Esophagus muscularis mucosa (tissue), 4 donors: ENCODE measurements at regions not wholly inside any gene's neighbourhood (a gene's known extent, or its start where the extent isn't known, plus 50 kb on each side); places are given as distances from the start of the nearest gene placed in this dataset.

Experiments
- DNase-seq: peaks from one replicate; pipeline ENCODE4 v3.0.0-alpha.2; 2017; ENCODE audit errors: extremely low spot score
- H3K27ac ChIP-seq, 4 donors: fragments of 200-600 bp; sonication (generic); replicated peaks in 1 of 4; 1 replicate in 3 of 4; 2 replicates in 1 of 4; pipeline ENCODE4 v1.5.1; 2016 to 2019; ENCODE audit warnings: mild to moderate bottlenecking in 1 of 4
- H3K27me3 ChIP-seq, 4 donors: fragments of 200-600 bp; sonication (generic); one replicate each; pipeline versions ENCODE4 v1.5.1 to v1.6.0; 2016 to 2019
- H3K36me3 ChIP-seq, 4 donors: fragments of 200-600 bp; sonication (generic); one replicate each; pipeline ENCODE4 v1.5.1; 2016 to 2019
- H3K4me1 ChIP-seq, 4 donors: fragments of 200-600 bp; sonication (generic); one replicate each; pipeline ENCODE4 v1.5.1; 2016 to 2019
- H3K4me3 ChIP-seq, 4 donors: fragments of 200-600 bp; sonication (generic); 1 replicate in 2 of 4; 2 replicates in 2 of 4; pipeline ENCODE4 v1.5.1; 2016 to 2019; ENCODE audit warnings: mild to moderate bottlenecking in 4 of 4, moderate library complexity in 1 of 4
- H3K9me3 ChIP-seq, 4 donors: fragments of 200-600 bp; sonication (generic); 1 replicate in 3 of 4; 2 replicates in 1 of 4; pipeline ENCODE4 v1.5.1; 2016 to 2019
- CTCF ChIP-seq, 3 experiments: fragments of 200-600 bp in 2 of 3; fragments of 450-650 bp in 1 of 3; sonication (generic) in 2 of 3; IDR thresholded peaks; one replicate each; pipeline ENCODE4 v1.5.1; 2017 to 2019; ENCODE audit warnings: antibody characterized with exemption in 3 of 3, mild to moderate bottlenecking in 2 of 3, moderate library complexity in 1 of 3
- EP300 ChIP-seq: sonication (generic); formaldehyde crosslinking; IDR thresholded peaks from one replicate; pipeline ENCODE4 v1.6.1; 2017; ENCODE audit warnings: antibody characterized with exemption
- POLR2A ChIP-seq: fragments of 450-650 bp; IDR thresholded peaks from one replicate; pipeline ENCODE4 v1.6.1; 2017; ENCODE audit warnings: antibody characterized with exemption, moderate library complexity, mild to moderate bottlenecking, low read depth
- POLR2AphosphoS5 ChIP-seq, 2 donors: sonication (generic); formaldehyde crosslinking; IDR thresholded peaks; one replicate each; pipeline ENCODE4 v1.6.1; 2017; ENCODE audit warnings: antibody characterized with exemption in 2 of 2
- WGBS: methylation state at CpG from one replicate; pipeline ENCODE4 v1.1.5; 2018; 5-methylcytosine and 5-hydroxymethylcytosine counted together
- intact Hi-C: fragments of 100-400 bp; cut with DNase I; formaldehyde crosslinking; loops from one replicate; pipeline ENCODE4 v1.15.1; 2023

GRCh38 chrY:8151561-8151960 is 1185.7 kb upstream of the TSPY4 start:
- intact Hi-C loops = no loop called here
- TF ChIP-seq CTCF (IDR thresholded peaks at IDR 0.05) (no peak), POLR2A (no peak), EP300 (no peak), POLR2AphosphoS5 (IDR thresholded peaks at IDR 0.05) (no peak)
- H3K9me3 ChIP-seq = no peaks in the 10 kb centered on the region

GRCh38 chrY:8128578-8128977 is 1208.7 kb upstream of the TSPY4 start:
- no peaks in the 10 kb centered on the region for H3K27me3 ChIP-seq
- H3K36me3 ChIP-seq = no peaks in the 10 kb centered on the region
- intact Hi-C loops = no loop called here
- DNase-seq = no peak
- H3K4me3 ChIP-seq = no peak overlapping the region
- TF ChIP-seq EP300 (no peak), POLR2AphosphoS5 (IDR thresholded peaks at IDR 0.05) (no peak), POLR2A (no peak), CTCF (IDR thresholded peaks at IDR 0.05) (no peak)
- no peaks in the 10 kb centered on the region for H3K9me3 ChIP-seq
- no peak overlapping the region for H3K27ac ChIP-seq
- no peaks in the 10 kb centered on the region for H3K4me1 ChIP-seq
- WGBS = no CpG with 5 or more reads among the region's 23 CpGs

More at GRCh38 chrY:8151561-8151960, 1185.7 kb upstream of the TSPY4 start:
- Histone ChIP-seq H3K4me1 (no peaks in the 10 kb centered on the region), H3K27me3 (no peaks in the 10 kb centered on the region), H3K36me3 (no peaks in the 10 kb centered on the region), H3K4me3 (no peak overlapping the region), H3K27ac (no peak overlapping the region)
- no peak for DNase-seq

- no CpG with 5 or more reads among the region's 12 CpGs for WGBS
- H3K27ac ChIP-seq = no peak overlapping the region
- H3K36me3 ChIP-seq = no peaks in the 10 kb centered on the region
- no peak for TF ChIP-seq POLR2A
- TF ChIP-seq CTCF (IDR thresholded peaks at IDR 0.05) = no peak
- TF ChIP-seq POLR2AphosphoS5 (IDR thresholded peaks at IDR 0.05) = no peak
- no peak for TF ChIP-seq EP300
- no peaks in the 10 kb centered on the region for H3K27me3 ChIP-seq
- intact Hi-C loops = no loop called here
- no peak overlapping the region for H3K4me3 ChIP-seq
- no peak for DNase-seq
- H3K9me3 ChIP-seq = no peaks in the 10 kb centered on the region
- H3K4me1 ChIP-seq = no peaks in the 10 kb centered on the region
These were observed 1211.2 kb upstream of the TSPY4 start for GRCh38 chrY:8125907-8126571.

- no CpG with 5 or more reads among the region's 1 CpG for WGBS
- intact Hi-C loops = no loop called here
- no peak for TF ChIP-seq CTCF (IDR thresholded peaks at IDR 0.05)
- no peak for TF ChIP-seq EP300
- no peak for TF ChIP-seq POLR2AphosphoS5 (IDR thresholded peaks at IDR 0.05)
- TF ChIP-seq POLR2A = no peak
- Histone ChIP-seq H3K4me3 (no peak overlapping the region), H3K27me3 (no peaks in the 10 kb centered on the region), H3K4me1 (no peaks in the 10 kb centered on the region), H3K36me3 (no peaks in the 10 kb centered on the region), H3K27ac (no peak overlapping the region), H3K9me3 (no peaks in the 10 kb centered on the region)
- no peak for DNase-seq
These were observed 1210.3 kb upstream of the AMELY start for GRCh38 chrY:8121825-8122224.

GRCh38 chrY:8094429-8094828 is 1182.9 kb upstream of the AMELY start:
- no peaks in the 10 kb centered on the region for H3K9me3 ChIP-seq
- TF ChIP-seq EP300 (no peak), POLR2A (no peak), POLR2AphosphoS5 (IDR thresholded peaks at IDR 0.05) (no peak), CTCF (IDR thresholded peaks at IDR 0.05) (no peak)
- H3K4me1 ChIP-seq = no peaks in the 10 kb centered on the region
- H3K27me3 ChIP-seq = no peaks in the 10 kb centered on the region
- intact Hi-C loops = no loop called here
- no CpG with 5 or more reads among the region's 1 CpG for WGBS
- no peak overlapping the region for H3K4me3 ChIP-seq
- no peaks in the 10 kb centered on the region for H3K36me3 ChIP-seq
- no peak overlapping the region for H3K27ac ChIP-seq
- no peak for DNase-seq
